CD4-positive, alpha-beta T cell treated with Interleukin-6 at 100 ng/mL for 8 hours (primary cell): ENCODE measurements at regions not wholly inside any gene's neighbourhood (a gene's known extent, or its start where the extent isn't known, plus 50 kb on each side); places are given as distances from the start of the nearest gene placed in this dataset.
"Not testable (repeated sequence)": the region's sequence is repeated elsewhere in the genome, so short reads cannot be mapped to it uniquely, and the experiment has no call there.

Experiments used
- DNase-seq: peaks from one replicate; pipeline ENCODE4 v3.0.0-alpha.2; 2020; ENCODE audit warnings: mixed read lengths, low spot score

DNA sequence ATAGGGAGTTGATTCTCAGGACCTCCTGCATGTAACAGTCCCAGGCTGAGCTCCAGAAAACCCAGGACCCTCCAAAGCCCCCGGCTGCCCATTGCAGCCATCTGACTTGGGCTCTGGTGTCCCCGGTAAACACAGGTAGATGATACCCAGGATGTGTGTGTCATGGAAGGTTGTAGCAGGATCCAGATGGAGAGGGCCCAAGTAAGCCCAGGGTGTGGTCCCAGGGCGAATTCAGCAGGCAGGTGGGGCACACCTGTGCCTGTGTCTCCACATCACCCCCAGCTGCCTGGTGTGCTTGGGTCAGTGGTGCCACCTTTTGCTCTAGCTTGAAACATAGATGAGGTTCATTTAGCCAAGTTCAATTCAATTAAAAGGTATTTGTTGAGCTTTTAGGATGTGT is 524.1 kb downstream of the GLRX3 start:
- DNase-seq, result no peak

DNA sequence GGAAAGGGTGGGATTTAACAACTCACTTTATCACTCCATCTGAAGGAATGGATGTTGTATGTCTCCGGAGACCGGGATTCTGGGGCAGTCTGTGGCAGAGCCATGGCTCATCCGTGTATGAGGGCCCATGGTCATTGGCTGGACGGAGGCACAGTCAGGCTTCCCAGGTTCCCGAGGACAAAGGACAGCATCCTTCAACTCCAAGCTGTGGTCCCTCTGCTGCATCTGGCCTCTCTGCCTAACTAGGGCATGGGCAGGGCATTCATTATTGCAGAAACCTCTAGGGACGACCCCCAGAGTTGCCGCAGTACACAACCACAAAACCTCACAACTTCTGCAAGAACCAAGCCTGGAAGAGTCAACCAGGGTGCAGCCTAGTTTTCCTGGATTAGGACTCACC is 525.2 kb downstream of the GLRX3 start:
- no peak for DNase-seq

DNA sequence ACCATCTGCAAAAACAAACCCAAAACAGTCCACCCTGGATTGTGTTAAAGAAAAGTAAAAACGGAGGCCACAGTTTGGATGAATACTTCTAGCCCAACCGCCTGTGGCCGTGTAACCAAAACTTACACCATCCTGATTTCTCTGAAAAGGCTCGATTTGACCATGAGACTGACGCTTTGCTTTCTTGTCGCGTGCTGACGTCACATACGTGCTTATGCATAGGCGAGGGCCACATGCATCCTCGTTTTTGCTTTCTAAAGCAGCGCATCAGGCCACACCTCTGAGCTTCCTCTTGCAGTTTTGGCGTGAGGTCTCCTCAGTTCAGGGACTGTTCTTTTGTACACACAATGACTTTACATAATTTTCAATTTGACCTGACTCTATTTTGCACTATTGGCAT is 526.6 kb downstream of the GLRX3 start:
- no peak for DNase-seq

- no peak for DNase-seq
These were observed 528.3 kb downstream of the GLRX3 start for GRCh38 chr10:130664526-130664925.

DNA sequence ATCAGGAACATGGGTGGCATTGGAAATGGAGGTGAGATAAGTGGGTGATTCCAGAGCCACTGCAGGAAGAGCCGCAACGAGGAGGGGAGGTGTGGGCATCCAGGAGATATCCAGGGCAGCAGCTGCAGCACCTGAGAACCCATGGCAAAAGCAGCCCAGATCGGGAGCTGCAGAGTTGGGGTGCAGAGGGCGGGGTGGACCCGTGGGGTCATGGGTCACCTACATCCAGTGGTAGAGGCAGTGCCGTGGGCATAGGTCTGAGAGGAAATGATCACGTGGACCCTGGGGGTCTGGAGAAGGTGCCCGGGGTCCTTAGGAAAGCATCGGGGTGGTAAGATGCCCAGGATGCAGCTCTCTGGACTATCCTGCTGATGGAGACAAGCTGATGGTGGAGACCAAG is 530.0 kb downstream of the GLRX3 start:
- DNase-seq, result no peak

DNA sequence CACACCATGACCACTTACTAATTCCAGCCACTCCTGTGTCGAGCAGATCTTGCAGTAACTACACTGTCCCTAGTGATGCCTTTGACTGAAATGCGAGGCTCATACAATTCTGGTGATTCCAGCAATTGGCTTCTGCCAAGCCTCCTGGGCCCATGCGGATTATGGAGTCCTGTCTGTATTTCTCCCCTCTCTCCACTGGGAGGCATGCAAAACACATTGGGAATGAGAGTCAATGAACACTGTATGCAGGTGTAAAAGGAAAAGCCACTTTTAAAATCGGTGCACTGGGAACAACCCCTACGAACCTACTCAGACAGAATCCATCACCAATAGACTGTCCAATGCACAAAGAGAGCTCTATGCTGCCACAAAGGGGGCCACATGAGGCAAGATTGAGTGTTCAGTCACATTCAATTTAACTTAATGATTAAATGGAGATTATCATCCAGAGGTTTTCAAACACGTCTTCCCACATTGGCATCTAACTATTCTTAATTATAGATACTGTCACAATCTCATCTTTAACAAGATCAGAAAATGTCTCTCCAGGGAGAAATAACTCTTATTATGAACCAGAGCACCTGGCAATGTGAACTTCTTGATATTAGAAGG is 550.6 kb downstream of the GLRX3 start:
- no peak for DNase-seq

GRCh38 chr10:130687566-130687965 is 551.4 kb downstream of the GLRX3 start:
- no peak for DNase-seq

DNA sequence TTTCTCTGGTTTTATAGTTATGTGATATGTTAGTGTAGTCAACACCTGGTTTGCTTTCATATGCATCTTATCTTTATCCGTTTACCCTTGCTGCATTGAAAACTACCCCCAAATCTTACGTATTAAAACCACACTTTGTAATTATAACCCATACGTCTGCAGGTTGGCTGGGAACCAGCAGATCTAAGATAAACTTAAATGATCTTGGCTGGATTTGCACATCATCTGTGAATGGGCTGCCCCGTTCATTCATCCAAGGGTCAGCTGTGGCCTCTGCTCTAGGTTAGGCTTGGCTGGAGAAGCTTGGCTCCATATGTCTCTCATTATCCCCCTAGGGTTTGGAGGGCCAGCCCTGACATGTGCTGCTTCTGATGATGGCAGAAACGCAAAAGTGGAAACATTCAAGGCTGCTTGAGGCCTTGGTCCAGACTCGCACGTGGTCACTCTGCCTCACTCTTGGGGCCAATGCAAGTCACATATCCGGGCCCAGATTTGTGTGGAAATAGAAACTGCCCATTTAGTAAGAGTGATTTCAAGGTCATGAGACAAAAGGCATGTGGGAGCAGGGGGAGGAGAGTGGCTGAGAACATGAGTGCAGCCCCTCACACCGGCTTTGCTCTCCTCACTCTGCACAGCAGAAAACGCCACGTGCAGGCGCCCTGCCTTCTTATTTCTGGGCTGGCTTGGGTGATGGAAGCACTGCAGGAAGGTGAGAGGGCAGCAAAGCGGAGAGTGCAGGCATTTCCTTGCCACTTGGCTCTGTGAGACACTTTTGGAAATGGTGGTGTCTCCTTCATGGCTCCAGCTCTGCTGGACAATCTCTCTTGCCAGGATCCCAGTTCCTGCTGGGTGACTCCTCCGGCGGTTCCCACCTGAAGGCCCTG is 553.8 kb downstream of the GLRX3 start:
- no peak for DNase-seq

- DNase-seq, result no peak
These were observed 555.6 kb downstream of the GLRX3 start for GRCh38 chr10:130691776-130692175.

GRCh38 chr10:130696870-130697269 is 560.7 kb downstream of the GLRX3 start:
- no peak for DNase-seq

GRCh38 chr10:130707389-130707979 is 571.3 kb downstream of the GLRX3 start:
- no peak for DNase-seq

DNA sequence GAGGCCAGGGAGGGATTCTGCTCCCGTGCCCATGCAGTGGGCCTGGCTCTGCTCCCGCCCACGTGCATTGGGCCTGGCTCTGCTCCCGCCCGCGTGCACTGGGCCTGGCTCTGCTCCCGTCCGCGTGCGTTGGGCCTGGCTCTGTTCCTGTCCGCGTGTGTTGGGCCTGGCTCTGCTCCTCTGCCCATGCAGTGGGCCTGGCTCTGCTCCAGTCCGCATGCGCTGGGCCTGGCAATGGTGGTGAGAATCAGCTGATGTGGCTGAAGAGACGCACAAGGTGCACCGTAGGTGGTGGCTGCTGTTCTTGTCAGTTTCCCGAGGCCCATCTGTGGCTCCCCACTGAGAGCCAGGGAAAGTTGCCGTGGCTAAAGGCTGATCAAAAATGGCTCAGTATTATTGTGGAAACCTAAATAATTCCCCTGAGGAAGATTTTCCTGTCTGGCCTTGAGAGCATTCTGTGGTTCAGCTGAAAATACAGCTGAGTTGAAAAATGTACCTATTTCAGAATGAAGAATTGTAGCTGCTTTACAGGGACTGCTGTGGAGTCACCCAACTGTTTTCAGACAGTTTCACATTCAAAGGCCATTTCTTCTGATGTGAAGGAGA is 572.4 kb downstream of the GLRX3 start:
- no peak for DNase-seq

GRCh38 chr10:130709415-130709814 is 573.2 kb downstream of the GLRX3 start:
- DNase-seq, result no peak

- DNase-seq, result no peak
These were observed 574.9 kb downstream of the GLRX3 start for GRCh38 chr10:130711072-130711471.

DNA sequence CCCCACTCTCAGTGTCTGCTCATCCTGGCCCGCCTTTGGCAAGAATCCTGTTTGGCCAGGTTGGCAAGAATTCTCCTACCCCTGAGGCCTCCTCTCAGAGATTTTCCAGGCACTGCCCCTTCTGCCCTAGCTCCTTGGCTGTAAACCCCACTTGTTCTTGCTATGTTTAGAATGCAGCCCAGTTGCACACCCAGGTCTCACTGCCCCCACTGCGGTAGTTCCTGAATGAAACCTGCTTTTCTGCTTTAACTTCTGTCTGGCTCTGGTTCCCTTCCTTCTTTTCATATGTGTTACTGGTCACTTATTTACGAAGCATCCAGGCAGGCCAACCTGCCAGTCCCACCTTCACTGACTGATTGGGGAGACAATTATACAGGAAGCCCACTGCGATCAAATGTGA is 576.9 kb downstream of the GLRX3 start:
- DNase-seq, result no peak

- no peak for DNase-seq
These were observed 577.5 kb downstream of the GLRX3 start for GRCh38 chr10:130713731-130714130.

- no peak for DNase-seq
These were observed 578.7 kb downstream of the GLRX3 start for GRCh38 chr10:130714742-130715467.

DNA sequence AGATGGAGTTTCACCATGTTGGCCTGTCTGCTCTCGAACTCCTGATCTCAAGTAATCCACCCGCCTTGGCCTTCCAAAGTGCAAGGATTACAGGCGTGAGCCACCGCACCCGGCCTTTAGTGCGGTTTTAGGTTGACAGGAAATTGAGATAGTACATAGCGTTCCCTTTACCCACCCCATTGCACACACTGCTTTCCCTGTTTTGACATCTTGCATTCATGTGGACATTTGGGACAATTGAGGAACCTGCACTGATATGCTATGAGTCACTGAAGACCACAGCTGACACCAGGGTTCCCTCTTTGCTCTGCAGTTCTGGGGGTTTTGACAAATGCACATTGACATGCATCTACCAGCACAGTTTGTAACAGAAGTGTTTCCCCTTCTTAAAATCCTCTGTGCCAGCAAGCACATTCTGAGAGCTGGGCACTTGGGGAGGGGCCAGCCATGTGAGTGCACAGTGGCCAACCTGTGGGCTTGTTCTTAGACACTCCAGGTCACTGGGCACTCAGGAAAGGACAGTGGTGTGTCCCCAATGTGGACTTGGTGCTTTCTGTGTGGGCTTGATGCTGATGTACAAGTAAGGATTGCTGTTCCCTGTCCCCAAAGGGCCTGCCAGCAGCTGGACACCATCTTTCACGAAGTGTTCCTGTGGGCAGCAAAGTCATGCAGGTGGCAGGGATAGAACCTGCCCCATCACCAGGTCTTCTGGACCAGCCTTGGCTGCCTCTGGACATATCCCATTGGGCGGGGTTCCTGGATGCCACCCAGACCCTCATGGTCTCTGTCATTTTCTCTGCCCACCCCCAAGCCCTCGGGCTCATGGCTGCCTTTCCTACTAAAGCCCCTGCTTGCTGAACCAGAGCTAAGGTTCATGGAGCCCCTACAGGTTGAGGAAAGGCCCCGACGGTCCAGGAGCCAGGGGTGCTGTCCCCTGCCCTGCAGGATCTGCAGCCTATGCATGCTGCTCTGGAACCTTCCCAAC is 579.8 kb downstream of the GLRX3 start:
- DNase-seq, result no peak

GRCh38 chr10:130717083-130717482 is 580.9 kb downstream of the GLRX3 start:
- DNase-seq, result no peak

GRCh38 chr10:130718744-130719447 is 582.7 kb downstream of the GLRX3 start:
- not testable (repeated sequence) for DNase-seq
